Caco-2 (cell line): ENCODE measurements at regions not wholly inside any gene's neighbourhood (a gene's known extent, or its start where the extent isn't known, plus 50 kb on each side); places are given as distances from the start of the nearest gene placed in this dataset.

ENCODE experiments used
- BruUV-seq: library from RNA; stranded (reverse); fragments of 400-500 nt; replicated peaks from 2 replicates; lab custom pipeline; 2021; lab: Mats Ljungman, UMichigan
- CTCF ChIA-PET: fragments of 300-600 bp; sonication (Branson Sonifier 250); formaldehyde crosslinking; loops from one replicate; lab custom pipeline; 2022; ENCODE audit warnings: antibody characterized with exemption; lab: Charles Lee
- POLR2A ChIA-PET: fragments of 300-600 bp; sonication (Branson Sonifier 250); formaldehyde crosslinking; loops from one replicate; lab custom pipeline; 2022; ENCODE audit warnings: antibody characterized with exemption; lab: Charles Lee
- DNase-seq, 2 experiments: peaks; one replicate each; pipeline versions ENCODE4 v3.0.0 to v3.0.0-alpha.2; 2020 to 2022
- H3K27me3 ChIP-seq: replicated peaks from 2 replicates; pipeline ENCODE4 v1.6.0; 2011; ENCODE audit warnings: low read length; ENCODE audit not compliant: control insufficient read depth, insufficient read depth
- H3K36me3 ChIP-seq: 2 replicates; pipeline ENCODE4 v1.5.1; 2011; ENCODE audit warnings: low read length; ENCODE audit not compliant: control insufficient read depth, insufficient read depth
- H3K4me1 ChIP-seq: fragments of 250-450 bp; sonication (Bioruptor Pico); 2 replicates; pipeline ENCODE4 v1.5.1; 2020; ENCODE audit warnings: mild to moderate bottlenecking
- H3K4me3 ChIP-seq: 2 replicates; pipeline ENCODE4 v1.5.1; 2011; ENCODE audit warnings: low read depth, mild to moderate bottlenecking, control low read depth, low read length
- H3K9me3 ChIP-seq: fragments of 250-450 bp; sonication (Bioruptor Pico); 2 replicates; pipeline ENCODE4 v1.5.1; 2020; ENCODE audit warnings: mild to moderate bottlenecking, moderate library complexity
- H3K27ac Mint-ChIP-seq: one replicate; pipeline ENCODE4 v1.8.0; 2022; ENCODE audit warnings: mixed read lengths; ENCODE audit not compliant: unreplicated experiment
- H3K27me3 Mint-ChIP-seq: one replicate; pipeline ENCODE4 v1.8.0; 2022; ENCODE audit warnings: mixed read lengths; ENCODE audit not compliant: insufficient read depth, unreplicated experiment
- H3K36me3 Mint-ChIP-seq: one replicate; pipeline ENCODE4 v1.8.0; 2022; ENCODE audit warnings: mild to moderate bottlenecking, mixed read lengths; ENCODE audit not compliant: insufficient read depth, unreplicated experiment
- H3K4me1 Mint-ChIP-seq: one replicate; pipeline ENCODE4 v1.8.0; 2022; ENCODE audit warnings: low read depth, mixed read lengths; ENCODE audit not compliant: unreplicated experiment
- H3K4me3 Mint-ChIP-seq: one replicate; pipeline ENCODE4 v1.8.0; 2022; ENCODE audit warnings: mild to moderate bottlenecking, moderate library complexity, mixed read lengths; ENCODE audit not compliant: unreplicated experiment
- H3K9me3 Mint-ChIP-seq: one replicate; pipeline ENCODE4 v1.8.0; 2022; ENCODE audit warnings: mixed read lengths; ENCODE audit not compliant: unreplicated experiment
- intact Hi-C: fragments of 100-400 bp; cut with micrococcal nuclease; formaldehyde crosslinking; loops from one replicate; pipeline ENCODE4 v1.10.0; 2022; ENCODE audit not compliant: unreplicated experiment
- TF ChIP-seq, protein P1 (sequence below), 2 experiments: fragments of 200-600 bp in 1 of 2; IDR thresholded peaks; 1 replicate in 1 of 2; 2 replicates in 1 of 2; pipeline versions ENCODE4 v1.5.1 to v1.8.0; 2011 to 2022; ENCODE audit warnings: antibody characterized with exemption in 1 of 2, control low read depth in 1 of 2, inconsistent platforms in 1 of 2, low read depth in 1 of 2, low read length in 1 of 2, mild to moderate bottlenecking in 1 of 2, moderate library complexity in 1 of 2; ENCODE audit not compliant: insufficient read depth in 1 of 2, severe bottlenecking in 1 of 2, unreplicated experiment in 1 of 2

- Mint-ChIP-seq H3K4me1 (no peaks in the 10 kb centered on the region), H3K27me3 (peaks cover 29% of the 10 kb centered on the region), H3K27ac (no peak overlapping the region), H3K4me3 (no peak overlapping the region), H3K36me3 (no peaks in the 10 kb centered on the region), H3K9me3 (no peaks in the 10 kb centered on the region)
- Histone ChIP-seq H3K4me3 (no peak overlapping the region), H3K4me1 (no peaks in the 10 kb centered on the region), H3K27me3 (no peaks in the 10 kb centered on the region), H3K36me3 (no peaks in the 10 kb centered on the region), H3K9me3 (no peaks in the 10 kb centered on the region)
- BruUV-seq, result no TSS peak
- TF ChIP-seq, protein P1, sequence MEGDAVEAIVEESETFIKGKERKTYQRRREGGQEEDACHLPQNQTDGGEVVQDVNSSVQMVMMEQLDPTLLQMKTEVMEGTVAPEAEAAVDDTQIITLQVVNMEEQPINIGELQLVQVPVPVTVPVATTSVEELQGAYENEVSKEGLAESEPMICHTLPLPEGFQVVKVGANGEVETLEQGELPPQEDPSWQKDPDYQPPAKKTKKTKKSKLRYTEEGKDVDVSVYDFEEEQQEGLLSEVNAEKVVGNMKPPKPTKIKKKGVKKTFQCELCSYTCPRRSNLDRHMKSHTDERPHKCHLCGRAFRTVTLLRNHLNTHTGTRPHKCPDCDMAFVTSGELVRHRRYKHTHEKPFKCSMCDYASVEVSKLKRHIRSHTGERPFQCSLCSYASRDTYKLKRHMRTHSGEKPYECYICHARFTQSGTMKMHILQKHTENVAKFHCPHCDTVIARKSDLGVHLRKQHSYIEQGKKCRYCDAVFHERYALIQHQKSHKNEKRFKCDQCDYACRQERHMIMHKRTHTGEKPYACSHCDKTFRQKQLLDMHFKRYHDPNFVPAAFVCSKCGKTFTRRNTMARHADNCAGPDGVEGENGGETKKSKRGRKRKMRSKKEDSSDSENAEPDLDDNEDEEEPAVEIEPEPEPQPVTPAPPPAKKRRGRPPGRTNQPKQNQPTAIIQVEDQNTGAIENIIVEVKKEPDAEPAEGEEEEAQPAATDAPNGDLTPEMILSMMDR (IDR thresholded peaks at IDR 0.05; ENCODE audit: insufficient read depth in 1 of 2, low read depth in 1 of 2, low read length in 1 of 2, severe bottlenecking in 1 of 2, unreplicated experiment in 1 of 2), result no peak
- ChIA-PET CTCF (no interaction called here), POLR2A (no interaction called here)
- DNase-seq, result no peak
- intact Hi-C loops, result no loop called here
These were observed 662.2 kb upstream of the ADARB2 start for GRCh38 chr10:2399482-2399881.

DNA sequence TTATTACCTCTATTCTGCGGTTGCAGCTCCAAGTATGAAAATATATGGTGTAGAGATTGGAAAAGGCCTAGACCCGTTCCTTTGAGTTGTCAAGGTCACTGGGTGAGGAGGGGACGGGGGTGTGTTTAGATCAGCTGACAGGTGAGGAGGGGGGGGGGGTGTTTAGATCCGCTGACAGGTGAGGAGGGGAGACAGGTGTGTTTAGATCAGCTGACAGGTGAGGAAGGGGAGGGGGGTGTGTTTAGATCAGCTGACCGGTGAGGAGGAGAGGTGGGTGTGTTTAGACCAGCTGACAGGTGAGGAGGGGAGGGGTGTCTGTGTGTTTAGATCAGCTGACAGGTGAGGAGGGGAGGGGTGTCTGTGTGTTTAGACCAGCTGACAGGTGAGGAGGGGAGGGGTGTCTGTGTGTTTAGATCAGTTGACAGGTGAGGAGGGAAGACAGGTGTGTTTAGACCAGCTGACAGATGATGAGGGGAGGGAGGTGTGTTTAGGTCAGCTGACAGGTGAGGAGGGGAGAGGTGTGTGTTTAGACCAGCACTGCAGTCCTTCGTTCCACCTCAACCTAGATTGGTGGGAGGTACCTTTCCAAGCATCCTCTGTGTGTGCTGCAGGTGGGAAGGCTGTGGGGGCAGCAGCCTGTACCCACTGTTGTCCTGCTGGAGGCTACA, 655.0 kb upstream of the ADARB2 start:
- no peaks in the 10 kb centered on the region for H3K4me1 Mint-ChIP-seq
- no peak overlapping the region for H3K4me3 Mint-ChIP-seq
- H3K36me3 Mint-ChIP-seq, result no peaks in the 10 kb centered on the region
- intact Hi-C loops, result no loop called here
- Histone ChIP-seq H3K27me3 (no peaks in the 10 kb centered on the region), H3K4me3 (no peak overlapping the region), H3K9me3 (no peaks in the 10 kb centered on the region), H3K4me1 (no peaks in the 10 kb centered on the region), H3K36me3 (no peaks in the 10 kb centered on the region)
- H3K27ac Mint-ChIP-seq, result no peak overlapping the region
- DNase-seq, result no peak
- peaks cover 15% of the 10 kb centered on the region for H3K27me3 Mint-ChIP-seq
- BruUV-seq, result no TSS peak
- ChIA-PET POLR2A (no interaction called here), CTCF (no interaction called here)
- TF ChIP-seq, protein P1 (IDR thresholded peaks at IDR 0.05; ENCODE audit: insufficient read depth in 1 of 2, low read depth in 1 of 2, low read length in 1 of 2, severe bottlenecking in 1 of 2, unreplicated experiment in 1 of 2), result no peak
- H3K9me3 Mint-ChIP-seq, result no peaks in the 10 kb centered on the region

GRCh38 chr10:2387672-2388071, 650.3 kb upstream of the ADARB2 start:
- H3K9me3 Mint-ChIP-seq, result no peaks in the 10 kb centered on the region
- no peaks in the 10 kb centered on the region for H3K4me1 ChIP-seq
- H3K4me1 Mint-ChIP-seq, result no peaks in the 10 kb centered on the region
- no peaks in the 10 kb centered on the region for H3K27me3 ChIP-seq
- TF ChIP-seq, protein P1 (IDR thresholded peaks at IDR 0.05; ENCODE audit: insufficient read depth in 1 of 2, low read depth in 1 of 2, low read length in 1 of 2, severe bottlenecking in 1 of 2, unreplicated experiment in 1 of 2), result no peak
- BruUV-seq, result no TSS peak
- no peaks in the 10 kb centered on the region for H3K36me3 ChIP-seq
- POLR2A ChIA-PET, result no interaction called here
- no peaks in the 10 kb centered on the region for H3K36me3 Mint-ChIP-seq
- DNase-seq, result no peak
- peaks cover 24% of the 10 kb centered on the region for H3K27me3 Mint-ChIP-seq
- H3K4me3 ChIP-seq, result no peak overlapping the region
- intact Hi-C loops, result no loop called here
- CTCF ChIA-PET, result no interaction called here
- H3K9me3 ChIP-seq, result no peaks in the 10 kb centered on the region
- no peak overlapping the region for H3K27ac Mint-ChIP-seq
- H3K4me3 Mint-ChIP-seq, result no peak overlapping the region
